Endothelial cell (in vitro differentiated cells): ENCODE measurements at regions not wholly inside any gene's neighbourhood (a gene's known extent, or its start where the extent isn't known, plus 50 kb on each side); places are given as distances from the start of the nearest gene placed in this dataset.

Source experiments
- DNase-seq: peaks from one replicate; pipeline ENCODE4 v3.0.0; 2021; ENCODE audit warnings: low spot score
- H3K27ac Mint-ChIP-seq: one replicate; pipeline ENCODE4 v1.8.0; 2021; ENCODE audit warnings: mixed read lengths, inconsistent platforms; ENCODE audit not compliant: unreplicated experiment
- H3K27me3 Mint-ChIP-seq: one replicate; pipeline ENCODE4 v1.8.0; 2021; ENCODE audit warnings: mild to moderate bottlenecking, moderate library complexity, mixed read lengths, inconsistent platforms; ENCODE audit not compliant: unreplicated experiment
- H3K36me3 Mint-ChIP-seq: one replicate; pipeline ENCODE4 v1.8.0; 2021; ENCODE audit warnings: mild to moderate bottlenecking, low read depth, mixed read lengths, inconsistent platforms; ENCODE audit not compliant: unreplicated experiment
- H3K4me1 Mint-ChIP-seq: one replicate; pipeline ENCODE4 v1.8.0; 2021; ENCODE audit warnings: mild to moderate bottlenecking, mixed read lengths, inconsistent platforms; ENCODE audit not compliant: unreplicated experiment
- H3K4me3 Mint-ChIP-seq: one replicate; pipeline ENCODE4 v1.8.0; 2021; ENCODE audit warnings: mild to moderate bottlenecking, mixed read lengths, inconsistent platforms; ENCODE audit not compliant: unreplicated experiment
- H3K9me3 Mint-ChIP-seq: one replicate; pipeline ENCODE4 v1.8.0; 2021; ENCODE audit warnings: mixed read lengths, inconsistent platforms; ENCODE audit not compliant: unreplicated experiment
- CTCF ChIP-seq: fragments of 200-600 bp; sonication (generic); IDR thresholded peaks from one replicate; pipeline ENCODE4 v1.5.0; 2021; ENCODE audit warnings: antibody characterized with exemption; ENCODE audit not compliant: unreplicated experiment

GRCh38 chr9:102796244-102796643 lies 198.9 kb upstream of the CYLC2 start:
- no peaks in the 10 kb centered on the region for H3K27me3 Mint-ChIP-seq
- H3K9me3 Mint-ChIP-seq: peaks cover 1% of the 10 kb centered on the region
- no peak for TF ChIP-seq CTCF
- H3K4me3 Mint-ChIP-seq: no peak overlapping the region
- H3K36me3 Mint-ChIP-seq: no peaks in the 10 kb centered on the region
- no peaks in the 10 kb centered on the region for H3K4me1 Mint-ChIP-seq
- H3K27ac Mint-ChIP-seq: no peak overlapping the region
- no peak for DNase-seq

- no peaks in the 10 kb centered on the region for H3K9me3 Mint-ChIP-seq
- no peaks in the 10 kb centered on the region for H3K4me1 Mint-ChIP-seq
- H3K36me3 Mint-ChIP-seq: no peaks in the 10 kb centered on the region
- no peak overlapping the region for H3K4me3 Mint-ChIP-seq
- no peak for DNase-seq
- no peak overlapping the region for H3K27ac Mint-ChIP-seq
- no peak for TF ChIP-seq CTCF
- no peaks in the 10 kb centered on the region for H3K27me3 Mint-ChIP-seq
These were observed 199.6 kb upstream of the CYLC2 start for GRCh38 chr9:102795532-102795931.

- Mint-ChIP-seq H3K4me1 (no peaks in the 10 kb centered on the region), H3K9me3 (peaks cover 19% of the 10 kb centered on the region), H3K27me3 (peaks cover 5% of the 10 kb centered on the region), H3K4me3 (no peak overlapping the region), H3K36me3 (no peaks in the 10 kb centered on the region), H3K27ac (no peak overlapping the region)
- TF ChIP-seq CTCF: no peak
- no peak for DNase-seq
These were observed 215.8 kb upstream of the CYLC2 start for GRCh38 chr9:102779356-102779755.

- H3K36me3 Mint-ChIP-seq: no peaks in the 10 kb centered on the region
- DNase-seq: no peak
- H3K4me3 Mint-ChIP-seq: no peak overlapping the region
- H3K9me3 Mint-ChIP-seq: peaks cover 19% of the 10 kb centered on the region
- H3K4me1 Mint-ChIP-seq: no peaks in the 10 kb centered on the region
- H3K27ac Mint-ChIP-seq: no peak overlapping the region
- peaks cover 3% of the 10 kb centered on the region for H3K27me3 Mint-ChIP-seq
- no peak for TF ChIP-seq CTCF
These were observed 216.4 kb upstream of the CYLC2 start for GRCh38 chr9:102778746-102779145.

GRCh38 chr9:102770704-102771103 lies 224.4 kb upstream of the CYLC2 start:
- H3K27ac Mint-ChIP-seq: no peak overlapping the region
- no peak for TF ChIP-seq CTCF
- no peaks in the 10 kb centered on the region for H3K36me3 Mint-ChIP-seq
- DNase-seq: no peak
- H3K4me3 Mint-ChIP-seq: no peak overlapping the region
- H3K4me1 Mint-ChIP-seq: no peaks in the 10 kb centered on the region
- H3K27me3 Mint-ChIP-seq: peaks cover 2% of the 10 kb centered on the region
- H3K9me3 Mint-ChIP-seq: peaks cover 14% of the 10 kb centered on the region
